ENCODE measurements at regions not wholly inside any gene's neighbourhood (a gene's known extent, or its start where the extent isn't known, plus 50 kb on each side); places are given as distances from the start of the nearest gene placed in this dataset.

DNA sequence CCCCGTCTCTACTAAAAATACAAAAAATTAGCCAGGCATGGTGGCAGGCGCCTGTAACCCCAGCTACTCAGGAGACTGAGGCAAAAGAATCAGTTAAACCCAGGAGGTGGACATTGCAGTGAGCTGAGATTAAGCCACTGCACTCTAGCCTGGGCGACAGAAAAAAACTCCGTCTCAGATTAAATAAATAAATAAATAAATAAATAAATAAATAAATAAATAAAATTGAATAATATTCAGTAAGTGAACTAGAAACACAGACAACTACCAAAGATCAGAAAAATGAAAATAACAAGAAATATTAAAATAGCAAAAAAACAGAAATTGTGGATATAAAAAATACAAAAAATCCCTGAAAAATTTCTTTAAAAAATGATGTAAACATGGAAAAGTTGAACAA lies 172.4 kb downstream of the ZNF486 start:
- TF ChIP-seq, protein P1, sequence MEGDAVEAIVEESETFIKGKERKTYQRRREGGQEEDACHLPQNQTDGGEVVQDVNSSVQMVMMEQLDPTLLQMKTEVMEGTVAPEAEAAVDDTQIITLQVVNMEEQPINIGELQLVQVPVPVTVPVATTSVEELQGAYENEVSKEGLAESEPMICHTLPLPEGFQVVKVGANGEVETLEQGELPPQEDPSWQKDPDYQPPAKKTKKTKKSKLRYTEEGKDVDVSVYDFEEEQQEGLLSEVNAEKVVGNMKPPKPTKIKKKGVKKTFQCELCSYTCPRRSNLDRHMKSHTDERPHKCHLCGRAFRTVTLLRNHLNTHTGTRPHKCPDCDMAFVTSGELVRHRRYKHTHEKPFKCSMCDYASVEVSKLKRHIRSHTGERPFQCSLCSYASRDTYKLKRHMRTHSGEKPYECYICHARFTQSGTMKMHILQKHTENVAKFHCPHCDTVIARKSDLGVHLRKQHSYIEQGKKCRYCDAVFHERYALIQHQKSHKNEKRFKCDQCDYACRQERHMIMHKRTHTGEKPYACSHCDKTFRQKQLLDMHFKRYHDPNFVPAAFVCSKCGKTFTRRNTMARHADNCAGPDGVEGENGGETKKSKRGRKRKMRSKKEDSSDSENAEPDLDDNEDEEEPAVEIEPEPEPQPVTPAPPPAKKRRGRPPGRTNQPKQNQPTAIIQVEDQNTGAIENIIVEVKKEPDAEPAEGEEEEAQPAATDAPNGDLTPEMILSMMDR (IDR thresholded peaks at IDR 0.05) = no peak
- H3K36me3 ChIP-seq = no peaks in the 10 kb centered on the region
- H3K4me3 ChIP-seq = no peak overlapping the region
- H3K9me3 ChIP-seq = peaks cover 0 to 36% (median 0%) of the 10 kb centered on the region in 11 donors
- 97 to 98% methylated on average over 4 of the region's 4 CpGs for WGBS, 2 donors
- no peak overlapping the region for H3K27ac ChIP-seq
- H3K27me3 ChIP-seq = no peaks in the 10 kb centered on the region
- ATAC-seq (no peak), DNase-seq (no peak)
- intact Hi-C loops (cut with DNase I) = no loop called here
- no peaks in the 10 kb centered on the region for H3K4me1 ChIP-seq

DNA sequence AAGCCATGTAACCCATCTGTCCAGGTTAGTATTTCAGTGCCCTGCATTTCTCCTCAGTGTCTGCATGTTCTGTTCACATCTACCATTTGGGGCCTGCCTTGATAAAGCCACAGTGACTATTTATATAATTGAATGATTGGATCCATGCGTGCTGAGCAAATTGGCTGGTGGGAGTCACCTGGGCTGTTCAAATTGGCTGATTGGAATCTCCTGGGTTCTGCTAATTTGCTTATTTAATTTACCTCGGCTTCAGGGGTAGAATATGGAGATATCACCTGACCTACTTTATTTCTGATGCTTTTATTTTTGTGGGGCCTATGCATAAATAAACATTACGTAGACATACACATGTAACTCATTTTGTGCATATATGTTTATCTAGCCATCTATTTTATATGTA lies 167.7 kb downstream of the ZNF486 start:
- Histone ChIP-seq H3K27ac (no peak overlapping the region), H3K9me3 (peaks cover 0 to 46% (median 0%) of the 10 kb centered on the region in 11 donors), H3K4me3 (no peak overlapping the region), H3K4me1 (no peaks in the 10 kb centered on the region), H3K36me3 (no peaks in the 10 kb centered on the region), H3K27me3 (no peaks in the 10 kb centered on the region)
- 77 to 85% methylated on average over 3 of the region's 3 CpGs for WGBS, 2 donors
- no peak for ATAC-seq
- TF ChIP-seq, protein P1 (IDR thresholded peaks at IDR 0.05) = no peak
- no peak for DNase-seq
- intact Hi-C loops (cut with DNase I) = no loop called here

DNA sequence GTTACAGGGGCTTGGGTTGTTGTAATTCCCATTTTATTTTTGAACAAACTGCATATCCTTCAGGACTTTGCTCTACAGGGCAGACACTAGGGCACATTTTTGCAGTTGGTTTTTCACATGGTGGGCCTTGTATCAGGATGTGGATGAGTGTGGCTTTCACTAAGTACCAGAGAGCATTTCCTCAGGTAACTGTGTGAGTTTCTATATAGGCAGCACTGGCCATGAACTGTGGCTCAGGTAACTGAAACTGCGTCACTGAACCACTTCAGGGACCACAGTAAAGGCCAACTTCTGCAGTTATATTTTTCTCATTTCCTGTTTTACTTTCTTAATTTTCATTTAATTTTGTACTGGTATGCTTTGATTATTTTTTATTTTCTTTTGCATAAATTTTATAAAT lies 166.5 kb downstream of the ZNF486 start:
- DNase-seq = no peak
- Histone ChIP-seq H3K27me3 (no peaks in the 10 kb centered on the region), H3K36me3 (no peaks in the 10 kb centered on the region), H3K9me3 (peaks cover 0 to 42% (median 0%) of the 10 kb centered on the region in 11 donors), H3K27ac (no peak overlapping the region), H3K4me1 (no peaks in the 10 kb centered on the region), H3K4me3 (no peak overlapping the region)
- WGBS, 2 donors = 57 to 98% methylated on average over 1 of the region's 1 CpG
- no peak for ATAC-seq
- intact Hi-C loops (cut with DNase I) = no loop called here
- TF ChIP-seq, protein P1 (IDR thresholded peaks at IDR 0.05) = no peak

DNA sequence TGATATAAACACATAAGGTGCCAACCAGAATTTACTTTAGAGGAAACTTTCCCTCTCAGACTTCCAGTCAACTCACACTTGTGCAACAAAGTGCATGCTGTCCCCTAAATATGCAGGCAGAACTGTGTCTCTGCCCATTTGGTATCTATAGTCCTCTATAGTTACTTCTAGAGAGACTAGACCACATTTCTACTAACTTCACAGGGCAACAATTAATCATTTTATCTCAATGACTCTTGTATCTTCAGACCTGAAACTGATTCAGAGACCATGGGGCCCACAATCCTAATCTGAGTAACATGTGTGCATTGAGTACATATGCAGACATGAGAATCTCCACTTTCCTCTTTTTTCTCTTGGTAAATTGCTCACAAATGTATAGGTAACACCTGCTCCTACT lies 158.1 kb downstream of the ZNF486 start:
- Histone ChIP-seq H3K9me3 (peaks cover 0 to 5% (median 0%) of the 10 kb centered on the region in 11 donors), H3K36me3 (no peaks in the 10 kb centered on the region), H3K27me3 (no peaks in the 10 kb centered on the region), H3K4me1 (no peaks in the 10 kb centered on the region), H3K27ac (no peak overlapping the region), H3K4me3 (no peak overlapping the region)
- DNase-seq (no peak), ATAC-seq (no peak)
- intact Hi-C loops (cut with DNase I) = no loop called here
- TF ChIP-seq, protein P1 (IDR thresholded peaks at IDR 0.05) = no peak

All from heart right ventricle (tissue), 16 donors.